Endothelial cell of umbilical vein (primary cell): ENCODE measurements at regions not wholly inside any gene's neighbourhood (a gene's known extent, or its start where the extent isn't known, plus 50 kb on each side); places are given as distances from the start of the nearest gene placed in this dataset.

Experiments used
- BruUV-seq: library from RNA; stranded (reverse); fragments of 400-500 nt; replicated peaks from 2 replicates; lab custom pipeline; 2021; lab: Mats Ljungman, UMichigan
- CTCF ChIA-PET: fragments of 300-600, 350-600 bp; sonication (Branson Sonifier 250); formaldehyde crosslinking; loops from one replicate; lab custom pipeline; 2021; ENCODE audit warnings: antibody characterized with exemption, inconsistent platforms; lab: Charles Lee
- POLR2A ChIA-PET: fragments of 300-600, 350-600 bp; sonication (Branson Sonifier 250); formaldehyde crosslinking; loops from one replicate; lab custom pipeline; 2021; ENCODE audit warnings: antibody characterized with exemption, inconsistent platforms; lab: Charles Lee
- DNase-seq: peaks from one replicate; pipeline ENCODE4 v3.0.0-alpha.2; 2011; ENCODE audit warnings: low read depth, low spot score
- FAIRE-seq: peaks from 2 replicates; lab custom pipeline; 2011; peaks lifted over from hg19 to GRCh38; lab: Jason Lieb, UNC
- H2AFZ ChIP-seq: 2 replicates; pipeline ENCODE4 v1.6.0; 2012; ENCODE audit warnings: low read depth, low read length, control low read depth, inconsistent platforms
- H3K27ac ChIP-seq: 2 replicates; pipeline ENCODE4 v1.5.1; 2011; ENCODE audit warnings: low read depth, mild to moderate bottlenecking, control low read depth, low read length, moderate library complexity; ENCODE audit not compliant: insufficient read depth
- H3K27me3 ChIP-seq, 2 experiments: 2 replicates each; pipeline versions ENCODE4 v1.6.0 to v1.6.1; 2011; ENCODE audit warnings: low read length in 2 of 2, mixed read lengths in 1 of 2; ENCODE audit not compliant: control insufficient read depth in 2 of 2, insufficient read depth in 2 of 2
- H3K36me3 ChIP-seq, 2 experiments: 2 replicates in 1 of 2; 3 replicates in 1 of 2; pipeline ENCODE4 v1.5.1; 2011; ENCODE audit warnings: low read length in 2 of 2, mild to moderate bottlenecking in 1 of 2, moderate library complexity in 1 of 2; ENCODE audit not compliant: control insufficient read depth in 2 of 2, insufficient read depth in 2 of 2; ENCODE audit errors: extremely low read depth in 1 of 2
- H3K4me1 ChIP-seq: 3 replicates; pipeline ENCODE4 v1.5.1; 2011; ENCODE audit warnings: mild to moderate bottlenecking, low read length; ENCODE audit not compliant: control insufficient read depth, insufficient read depth; ENCODE audit errors: extremely low read depth
- H3K4me2 ChIP-seq: 2 replicates; pipeline ENCODE4 v1.6.1; 2011; ENCODE audit warnings: low read length, control low read depth, mixed read lengths; ENCODE audit not compliant: insufficient read depth
- H3K4me3 ChIP-seq, 3 experiments: fragments of 200-600 bp in 1 of 3; sonication (generic), shearing (Covaris generic) in 1 of 3; replicated peaks in 1 of 3; 2 replicates each; pipeline ENCODE4 v1.5.1; 2011 to 2016; ENCODE audit warnings: control low read depth in 3 of 3, low read length in 3 of 3, mild to moderate bottlenecking in 2 of 3, inconsistent platforms in 1 of 3, low read depth in 1 of 3, moderate library complexity in 1 of 3; ENCODE audit not compliant: insufficient read depth in 1 of 3
- H3K79me2 ChIP-seq: 2 replicates; pipeline ENCODE4 v1.6.0; 2012; ENCODE audit warnings: low read length, inconsistent platforms; ENCODE audit not compliant: control insufficient read depth, insufficient read depth
- H3K9ac ChIP-seq: replicated peaks from 2 replicates; pipeline ENCODE3; 2011; ENCODE audit warnings: low read length, control low read depth; ENCODE audit not compliant: insufficient read depth; ENCODE audit errors: extremely low read depth
- H3K9me1 ChIP-seq: replicated peaks from 3 replicates; pipeline ENCODE4 v1.6.0; 2011; ENCODE audit warnings: mild to moderate bottlenecking, low read length; ENCODE audit not compliant: control insufficient read depth, insufficient read depth; ENCODE audit errors: extremely low read depth
- H3K9me3 ChIP-seq: replicated peaks from 2 replicates; pipeline ENCODE4 v1.5.1; 2012; ENCODE audit warnings: low read length, inconsistent platforms; ENCODE audit not compliant: control insufficient read depth, insufficient read depth
- H4K20me1 ChIP-seq: replicated peaks from 2 replicates; pipeline ENCODE3; 2011; ENCODE audit warnings: mild to moderate bottlenecking, low read length; ENCODE audit not compliant: control insufficient read depth, insufficient read depth; ENCODE audit errors: extremely low read depth
- CTCF ChIP-seq, 2 donors: IDR thresholded peaks; 1 replicate in 1 of 2; 2 replicates in 1 of 2; pipeline ENCODE4 v1.5.1; 2011; ENCODE audit warnings: low read length in 2 of 2, mild to moderate bottlenecking in 2 of 2, moderate library complexity in 2 of 2, control low read depth in 1 of 2, inconsistent platforms in 1 of 2, low read depth in 1 of 2; ENCODE audit not compliant: insufficient read depth in 1 of 2; ENCODE audit errors: extremely low read depth in 1 of 2
- EZH2 ChIP-seq: IDR thresholded peaks from 2 replicates; pipeline ENCODE4 v1.6.1; 2012; ENCODE audit warnings: borderline replicate concordance, low read depth, mild to moderate bottlenecking, moderate library complexity, low read length, inconsistent platforms; ENCODE audit not compliant: severe bottlenecking
- FOS ChIP-seq: IDR thresholded peaks from 2 replicates; pipeline ENCODE4 v1.6.1; 2011; ENCODE audit warnings: mild to moderate bottlenecking, low read length, moderate library complexity, borderline replicate concordance; ENCODE audit not compliant: insufficient read depth
- GATA2 ChIP-seq: IDR thresholded peaks from 2 replicates; pipeline ENCODE4 v1.7.0; 2011; ENCODE audit warnings: low read depth, mild to moderate bottlenecking, moderate library complexity, mixed read lengths, low read length; ENCODE audit not compliant: insufficient read length, insufficient read depth
- JUN ChIP-seq: IDR thresholded peaks from 2 replicates; pipeline ENCODE4 v1.6.1; 2011; ENCODE audit warnings: borderline replicate concordance, low read depth; ENCODE audit not compliant: insufficient read length, insufficient read depth
- MAX ChIP-seq: IDR thresholded peaks from 2 replicates; pipeline ENCODE4 v1.6.1; 2011; ENCODE audit not compliant: insufficient read depth, insufficient read length
- MYC ChIP-seq: IDR thresholded peaks from one replicate; pipeline ENCODE4 v1.6.1; 2011; ENCODE audit warnings: mild to moderate bottlenecking, low read depth, low read length
- POLR2A ChIP-seq: IDR thresholded peaks from 2 replicates; pipeline ENCODE4 v1.6.1; 2012; ENCODE audit warnings: low read depth, mild to moderate bottlenecking, control low read depth, low read length
- POLR2AphosphoS5 ChIP-seq: IDR thresholded peaks from 2 replicates; pipeline ENCODE4 v1.6.1; 2012; ENCODE audit warnings: low read depth, mild to moderate bottlenecking, control low read depth, low read length, moderate library complexity; ENCODE audit not compliant: insufficient read depth
- dilution Hi-C: fragments of 300-500 bp; cut with MboI; formaldehyde crosslinking; loops from one replicate; pipeline ENCODE4 v1.15.0; 2019; ENCODE audit warnings: low sequenced_read_pairs; ENCODE audit not compliant: extremely low pct_ligation_motif_present
- intact Hi-C: fragments of 100-400 bp; cut with micrococcal nuclease; formaldehyde crosslinking; loops from one replicate; pipeline ENCODE4 v1.10.0; 2022

GRCh38 chr14:44791730-44792129 lies 170.0 kb downstream of the KLHL28 start:
- POLR2A ChIA-PET: no interaction called here
- Histone ChIP-seq H3K79me2 (no peaks in the 10 kb centered on the region), H3K4me2 (no peak overlapping the region), H3K27ac (no peak overlapping the region), H4K20me1 (no peaks in the 10 kb centered on the region), H3K4me1 (no peaks in the 10 kb centered on the region), H3K9me1 (no peaks in the 10 kb centered on the region), H3K9me3 (no peaks in the 10 kb centered on the region), H3K36me3 (no peaks in the 10 kb centered on the region), H3K4me3 (no peak overlapping the region), H2AFZ (no peak overlapping the region), H3K27me3 (no peaks in the 10 kb centered on the region), H3K9ac (no peak overlapping the region)
- FAIRE-seq (no peak), DNase-seq (no peak)
- dilution Hi-C loops (no loop called here), intact Hi-C loops (no loop called here)
- BruUV-seq: no TSS peak
- TF ChIP-seq EZH2: no peak
- TF ChIP-seq MYC: no peak
- no peak for TF ChIP-seq CTCF (IDR thresholded peaks at IDR 0.05; ENCODE audit: extremely low read depth in 1 of 2, insufficient read depth in 1 of 2, low read depth in 1 of 2, low read length in 2 of 2)
- no peak for TF ChIP-seq POLR2A
- no peak for TF ChIP-seq POLR2AphosphoS5
- no peak for TF ChIP-seq MAX
- no peak for TF ChIP-seq FOS
- no peak for TF ChIP-seq JUN
- no peak for TF ChIP-seq GATA2
- CTCF ChIA-PET: no interaction called here
